H9 (cell line): ENCODE measurements at regions not wholly inside any gene's neighbourhood (a gene's known extent, or its start where the extent isn't known, plus 50 kb on each side); places are given as distances from the start of the nearest gene placed in this dataset.

Source experiments
- DNase-seq: peaks from one replicate; pipeline ENCODE4 v3.0.0-alpha.2; 2017
- H2AFZ ChIP-seq: one replicate; pipeline ENCODE4 v1.6.1; 2013; ENCODE audit warnings: mild to moderate bottlenecking, low read length, control low read depth, moderate library complexity
- H2AK5ac ChIP-seq: 2 replicates; pipeline ENCODE4 v1.6.1; 2013; ENCODE audit warnings: low read length, control low read depth, mixed read lengths; ENCODE audit not compliant: insufficient read length
- H2BK120ac ChIP-seq: one replicate; pipeline ENCODE4 v1.6.1; 2013; ENCODE audit warnings: low read depth, mild to moderate bottlenecking, low read length, control low read depth, inconsistent platforms; ENCODE audit not compliant: poor library complexity, severe bottlenecking
- H2BK12ac ChIP-seq: 2 replicates; pipeline ENCODE4 v1.6.1; 2013; ENCODE audit warnings: low read length, control low read depth, mixed read lengths, low read depth; ENCODE audit not compliant: insufficient read length
- H2BK15ac ChIP-seq: 2 replicates; pipeline ENCODE4 v1.6.1; 2013; ENCODE audit warnings: low read depth, low read length, control low read depth
- H2BK20ac ChIP-seq: one replicate; pipeline ENCODE4 v1.6.1; 2013; ENCODE audit warnings: low read depth, mild to moderate bottlenecking, low read length, control low read depth, inconsistent platforms; ENCODE audit not compliant: poor library complexity, severe bottlenecking
- H2BK5ac ChIP-seq: 2 replicates; pipeline ENCODE4 v1.6.1; 2013; ENCODE audit warnings: low read length, control low read depth, mixed read lengths; ENCODE audit not compliant: insufficient read length
- H3K14ac ChIP-seq: 2 replicates; pipeline ENCODE4 v1.6.1; 2013; ENCODE audit warnings: low read length, control low read depth; ENCODE audit not compliant: insufficient read depth
- H3K18ac ChIP-seq: 2 replicates; pipeline ENCODE4 v1.6.1; 2013; ENCODE audit warnings: low read depth, mild to moderate bottlenecking, mixed read lengths, low read length, control low read depth; ENCODE audit not compliant: insufficient read length
- H3K23ac ChIP-seq: 2 replicates; pipeline ENCODE4 v1.6.1; 2013; ENCODE audit warnings: low read length, control low read depth, mixed read lengths, low read depth; ENCODE audit not compliant: insufficient read length
- H3K23me2 ChIP-seq: 2 replicates; pipeline ENCODE4 v1.6.1; 2013; ENCODE audit warnings: low read depth, mild to moderate bottlenecking, mixed read lengths, low read length, control low read depth; ENCODE audit not compliant: insufficient read length, poor library complexity, severe bottlenecking
- H3K27ac ChIP-seq: 2 replicates; pipeline ENCODE4 v1.5.1; 2013; ENCODE audit warnings: low read length, control low read depth, mixed read lengths, low read depth; ENCODE audit not compliant: insufficient read length
- H3K27me3 ChIP-seq: 2 replicates; pipeline ENCODE4 v1.6.1; 2013; ENCODE audit warnings: low read length, control low read depth, inconsistent platforms; ENCODE audit not compliant: insufficient read depth
- H3K4ac ChIP-seq: 2 replicates; pipeline ENCODE4 v1.6.1; 2013; ENCODE audit warnings: low read depth, mild to moderate bottlenecking, control low read depth, inconsistent platforms, low read length, moderate library complexity
- H3K4me1 ChIP-seq: 2 replicates; pipeline ENCODE4 v1.6.1; 2013; ENCODE audit warnings: low read length, control low read depth, inconsistent platforms; ENCODE audit not compliant: insufficient read depth
- H3K4me2 ChIP-seq: 2 replicates; pipeline ENCODE4 v1.6.1; 2013; ENCODE audit warnings: low read length, control low read depth, mixed read lengths; ENCODE audit not compliant: insufficient read length, insufficient read depth
- H3K56ac ChIP-seq: 2 replicates; pipeline ENCODE4 v1.6.1; 2013; ENCODE audit warnings: low read depth, mild to moderate bottlenecking, mixed read lengths, low read length, control low read depth; ENCODE audit not compliant: insufficient read length
- H3K79me1 ChIP-seq: 2 replicates; pipeline ENCODE4 v1.6.1; 2013; ENCODE audit warnings: low read depth, mild to moderate bottlenecking, moderate library complexity, low read length, control low read depth, inconsistent platforms; ENCODE audit not compliant: insufficient read depth, poor library complexity, severe bottlenecking
- H3K79me2 ChIP-seq: 2 replicates; pipeline ENCODE4 v1.6.1; 2013; ENCODE audit warnings: low read length, control low read depth, inconsistent platforms; ENCODE audit not compliant: insufficient read depth
- H3K9ac ChIP-seq: 2 replicates; pipeline ENCODE4 v1.6.1; 2013; ENCODE audit warnings: low read length, control low read depth, mixed read lengths; ENCODE audit not compliant: insufficient read length; ENCODE audit errors: extremely low read depth
- H3K9me3 ChIP-seq: one replicate; pipeline ENCODE4 v1.6.1; 2013; ENCODE audit warnings: low read depth, low read length, inconsistent platforms; ENCODE audit not compliant: control insufficient read depth
- H3T11ph ChIP-seq: one replicate; pipeline ENCODE4 v1.6.1; 2013; ENCODE audit warnings: mild to moderate bottlenecking, low read length, control low read depth, inconsistent platforms
- H4K20me1 ChIP-seq: one replicate; pipeline ENCODE4 v1.6.1; 2013; ENCODE audit not compliant: control insufficient read depth, insufficient read length, insufficient read depth
- H4K5ac ChIP-seq: 2 replicates; pipeline ENCODE4 v1.6.1; 2013; ENCODE audit warnings: low read depth, mild to moderate bottlenecking, mixed read lengths, low read length, control low read depth; ENCODE audit not compliant: insufficient read length
- H4K8ac ChIP-seq: replicated peaks from 2 replicates; pipeline ENCODE4 v1.6.1; 2013; ENCODE audit warnings: low read length, control low read depth, mixed read lengths, low read depth; ENCODE audit not compliant: insufficient read length
- H4K91ac ChIP-seq: 2 replicates; pipeline ENCODE4 v1.6.1; 2013; ENCODE audit warnings: low read depth, mild to moderate bottlenecking, moderate library complexity, mixed read lengths, low read length, control low read depth; ENCODE audit not compliant: insufficient read length
- H3K27ac Mint-ChIP-seq, 3 experiments: 2 replicates in 2 of 3; 3 replicates in 1 of 3; pipeline ENCODE4 v1.8.0; 2020 to 2021; ENCODE audit warnings: mixed read lengths in 3 of 3, mild to moderate bottlenecking in 1 of 3, moderate library complexity in 1 of 3
- H3K27me3 Mint-ChIP-seq: 2 replicates; pipeline ENCODE4 v1.8.0; 2021; ENCODE audit warnings: low read depth, mild to moderate bottlenecking, moderate library complexity, mixed read lengths
- H3K36me3 Mint-ChIP-seq, 3 experiments: 2 replicates in 2 of 3; 3 replicates in 1 of 3; pipeline ENCODE4 v1.8.0; 2020 to 2021; ENCODE audit warnings: low read depth in 3 of 3, mixed read lengths in 3 of 3; ENCODE audit not compliant: insufficient read depth in 1 of 3
- H3K4me1 Mint-ChIP-seq, 2 experiments: 2 replicates each; pipeline ENCODE4 v1.8.0; 2020; ENCODE audit warnings: mixed read lengths in 2 of 2
- H3K4me3 Mint-ChIP-seq, 2 experiments: 2 replicates in 1 of 2; 3 replicates in 1 of 2; pipeline ENCODE4 v1.8.0; 2020 to 2021; ENCODE audit warnings: mild to moderate bottlenecking in 2 of 2, mixed read lengths in 2 of 2, moderate library complexity in 1 of 2
- H3K9me3 Mint-ChIP-seq, 2 experiments: 2 replicates in 1 of 2; 3 replicates in 1 of 2; pipeline ENCODE4 v1.8.0; 2020; ENCODE audit warnings: mild to moderate bottlenecking in 2 of 2, mixed read lengths in 2 of 2, moderate library complexity in 1 of 2
- CTCF ChIP-seq: fragments of 200-600 bp; sonication (generic); conservative IDR thresholded peaks from 3 replicates; pipeline ENCODE4 v1.8.0; 2021; ENCODE audit warnings: antibody characterized with exemption, mild to moderate bottlenecking
- WGBS: extraction: QIAGEN DNeasy Blood & Tissue Kit; methylation state at CpG from one replicate; pipeline ENCODE4 v1.1.7; 2013; ENCODE audit warnings: missing lambda C conversion rate, low lambda C conversion rate, mixed read lengths; ENCODE audit not compliant: insufficient read length; ENCODE audit errors: extremely low coverage; 5-methylcytosine and 5-hydroxymethylcytosine counted together

GRCh38 chr12:131331148-131331750, 377.5 kb downstream of the ADGRD1 start:
- Histone ChIP-seq H3K14ac (no peak overlapping the region), H3K4me1 (no peaks in the 10 kb centered on the region), H4K91ac (no peak overlapping the region), H2BK20ac (no peak overlapping the region), H2AFZ (no peak overlapping the region), H2AK5ac (no peak overlapping the region), H2BK12ac (no peak overlapping the region), H4K5ac (no peak overlapping the region), H3K18ac (no peak overlapping the region), H3K56ac (no peak overlapping the region), H2BK15ac (no peak overlapping the region), H3K9me3 (no peaks in the 10 kb centered on the region), H3K9ac (no peak overlapping the region), H3K27ac (no peak overlapping the region), H3K4me2 (no peak overlapping the region), H3K79me2 (no peaks in the 10 kb centered on the region), H3K4ac (no peak overlapping the region), H3K79me1 (no peaks in the 10 kb centered on the region), H2BK120ac (no peak overlapping the region), H3K23me2 (no peaks in the 10 kb centered on the region), H2BK5ac (no peak overlapping the region), H4K20me1 (no peaks in the 10 kb centered on the region), H4K8ac (no peak overlapping the region), H3T11ph (no peak overlapping the region), H3K27me3 (no peaks in the 10 kb centered on the region), H3K23ac (no peak overlapping the region)
- no peak for DNase-seq
- Mint-ChIP-seq H3K9me3 (peaks cover 9 to 15% of the 10 kb centered on the region in 2 experiments), H3K36me3 (peaks cover 0 to 7% (median 3%) of the 10 kb centered on the region in 3 experiments; a peak in 4 of 7 replicates), H3K27ac (no peak overlapping the region), H3K4me1 (peaks cover 16 to 27% of the 10 kb centered on the region in 2 experiments), H3K27me3 (peaks cover 1% of the 10 kb centered on the region), H3K4me3 (no peak overlapping the region)
- no CpG with 5 or more reads among the region's 2 CpGs for WGBS
- no peak for TF ChIP-seq CTCF
